WTC11 (cell line): ENCODE measurements at regions not wholly inside any gene's neighbourhood (a gene's known extent, or its start where the extent isn't known, plus 50 kb on each side); places are given as distances from the start of the nearest gene placed in this dataset.
"Not testable (repeated sequence)": the region's sequence is repeated elsewhere in the genome, so short reads cannot be mapped to it uniquely, and the experiment has no call there.

ENCODE experiments used
- TEAD4 ChIP-seq: sonication (generic); formaldehyde crosslinking; IDR thresholded peaks from 2 replicates; pipeline ENCODE4 v1.8.0; 2022; ENCODE audit warnings: mild to moderate bottlenecking, missing genetic modification reagents
- TF ChIP-seq, protein P1 (sequence below): fragments of 200-600 bp; IDR thresholded peaks from 2 replicates; pipeline ENCODE4 v1.8.0; 2022; ENCODE audit warnings: antibody characterized with exemption
- TF ChIP-seq, protein P2 (sequence below): sonication (generic); formaldehyde crosslinking; IDR thresholded peaks from 2 replicates; pipeline ENCODE4 v1.8.1; 2023; ENCODE audit warnings: mild to moderate bottlenecking, missing genetic modification reagents, moderate library complexity
- TF ChIP-seq, protein P3 (sequence below): sonication (generic); formaldehyde crosslinking; IDR thresholded peaks from 2 replicates; pipeline ENCODE4 v1.8.1; 2022; ENCODE audit warnings: low read depth, missing genetic modification reagents, borderline replicate concordance

DNA sequence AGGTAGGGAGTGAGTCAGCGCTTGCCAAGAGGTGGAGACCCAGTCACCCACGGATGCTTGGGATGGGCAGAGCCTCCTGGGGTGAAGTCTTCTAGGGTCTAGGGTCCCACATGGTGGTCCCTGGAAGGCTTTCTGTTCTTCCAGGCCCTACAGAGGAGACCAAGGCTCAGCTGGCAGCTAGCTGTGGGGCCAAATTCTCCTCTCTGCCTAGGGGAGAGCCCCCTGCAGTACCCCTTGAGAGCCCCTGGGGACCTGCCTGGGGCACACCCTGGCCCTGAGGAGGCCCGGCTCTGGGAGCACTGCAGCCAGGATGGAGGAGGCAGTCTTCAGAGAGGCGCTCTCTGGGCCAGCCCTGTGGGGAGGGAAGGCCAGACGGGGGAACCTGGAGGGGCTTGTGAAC lies 128.6 kb upstream of the SMURF2 start:
- not testable (repeated sequence) for TF ChIP-seq TEAD4
- TF ChIP-seq, protein P1, sequence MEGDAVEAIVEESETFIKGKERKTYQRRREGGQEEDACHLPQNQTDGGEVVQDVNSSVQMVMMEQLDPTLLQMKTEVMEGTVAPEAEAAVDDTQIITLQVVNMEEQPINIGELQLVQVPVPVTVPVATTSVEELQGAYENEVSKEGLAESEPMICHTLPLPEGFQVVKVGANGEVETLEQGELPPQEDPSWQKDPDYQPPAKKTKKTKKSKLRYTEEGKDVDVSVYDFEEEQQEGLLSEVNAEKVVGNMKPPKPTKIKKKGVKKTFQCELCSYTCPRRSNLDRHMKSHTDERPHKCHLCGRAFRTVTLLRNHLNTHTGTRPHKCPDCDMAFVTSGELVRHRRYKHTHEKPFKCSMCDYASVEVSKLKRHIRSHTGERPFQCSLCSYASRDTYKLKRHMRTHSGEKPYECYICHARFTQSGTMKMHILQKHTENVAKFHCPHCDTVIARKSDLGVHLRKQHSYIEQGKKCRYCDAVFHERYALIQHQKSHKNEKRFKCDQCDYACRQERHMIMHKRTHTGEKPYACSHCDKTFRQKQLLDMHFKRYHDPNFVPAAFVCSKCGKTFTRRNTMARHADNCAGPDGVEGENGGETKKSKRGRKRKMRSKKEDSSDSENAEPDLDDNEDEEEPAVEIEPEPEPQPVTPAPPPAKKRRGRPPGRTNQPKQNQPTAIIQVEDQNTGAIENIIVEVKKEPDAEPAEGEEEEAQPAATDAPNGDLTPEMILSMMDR, result not testable (repeated sequence)
- TF ChIP-seq, protein P2, sequence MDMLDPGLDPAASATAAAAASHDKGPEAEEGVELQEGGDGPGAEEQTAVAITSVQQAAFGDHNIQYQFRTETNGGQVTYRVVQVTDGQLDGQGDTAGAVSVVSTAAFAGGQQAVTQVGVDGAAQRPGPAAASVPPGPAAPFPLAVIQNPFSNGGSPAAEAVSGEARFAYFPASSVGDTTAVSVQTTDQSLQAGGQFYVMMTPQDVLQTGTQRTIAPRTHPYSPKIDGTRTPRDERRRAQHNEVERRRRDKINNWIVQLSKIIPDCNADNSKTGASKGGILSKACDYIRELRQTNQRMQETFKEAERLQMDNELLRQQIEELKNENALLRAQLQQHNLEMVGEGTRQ (CRISPR knock-in tag), result not testable (repeated sequence)
- TF ChIP-seq, protein P3, sequence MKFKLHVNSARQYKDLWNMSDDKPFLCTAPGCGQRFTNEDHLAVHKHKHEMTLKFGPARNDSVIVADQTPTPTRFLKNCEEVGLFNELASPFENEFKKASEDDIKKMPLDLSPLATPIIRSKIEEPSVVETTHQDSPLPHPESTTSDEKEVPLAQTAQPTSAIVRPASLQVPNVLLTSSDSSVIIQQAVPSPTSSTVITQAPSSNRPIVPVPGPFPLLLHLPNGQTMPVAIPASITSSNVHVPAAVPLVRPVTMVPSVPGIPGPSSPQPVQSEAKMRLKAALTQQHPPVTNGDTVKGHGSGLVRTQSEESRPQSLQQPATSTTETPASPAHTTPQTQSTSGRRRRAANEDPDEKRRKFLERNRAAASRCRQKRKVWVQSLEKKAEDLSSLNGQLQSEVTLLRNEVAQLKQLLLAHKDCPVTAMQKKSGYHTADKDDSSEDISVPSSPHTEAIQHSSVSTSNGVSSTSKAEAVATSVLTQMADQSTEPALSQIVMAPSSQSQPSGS (CRISPR knock-in tag), result not testable (repeated sequence)
